ENCODE measurements at regions not wholly inside any gene's neighbourhood (a gene's known extent, or its start where the extent isn't known, plus 50 kb on each side); places are given as distances from the start of the nearest gene placed in this dataset.

DNA sequence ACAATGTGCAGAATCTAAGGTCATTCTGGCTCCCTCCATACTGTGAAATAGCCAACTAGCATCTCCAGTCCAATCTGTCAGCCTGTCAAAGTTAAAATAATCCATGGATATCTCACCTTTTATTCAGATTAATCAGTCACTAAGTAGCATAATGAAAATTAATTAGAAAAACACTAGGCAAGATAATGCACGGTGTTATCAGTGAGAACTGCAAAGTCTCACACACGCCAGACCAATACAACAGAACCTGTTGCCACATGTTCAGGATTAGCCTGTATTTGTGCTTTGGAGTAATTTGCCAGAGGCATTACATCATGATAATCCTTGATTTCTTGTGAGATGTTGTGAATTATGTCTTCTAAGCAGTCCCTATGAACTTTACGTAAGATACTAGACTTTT, 820.4 kb upstream of the ALCAM start:
- TF ChIP-seq ZC3H11A (IDR thresholded peaks at IDR 0.05) (no peak), RARB (CRISPR knock-in tag; IDR thresholded peaks at IDR 0.05) (no peak), RAD21 (conservative IDR thresholded peaks at IDR 0.05 in 1 of 2, IDR thresholded peaks at IDR 0.05 in 1 of 2) (no peak), POLR2A (IDR thresholded peaks at IDR 0.05; ENCODE audit: low read length) (no peak), CHD4 (IDR thresholded peaks at IDR 0.05; ENCODE audit: borderline replicate concordance) (no peak), RCOR1 (IDR thresholded peaks at IDR 0.05; ENCODE audit: low read depth, low read length) (no peak), RFX5 (IDR thresholded peaks at IDR 0.05) (no peak)
- TF ChIP-seq, protein P1, sequence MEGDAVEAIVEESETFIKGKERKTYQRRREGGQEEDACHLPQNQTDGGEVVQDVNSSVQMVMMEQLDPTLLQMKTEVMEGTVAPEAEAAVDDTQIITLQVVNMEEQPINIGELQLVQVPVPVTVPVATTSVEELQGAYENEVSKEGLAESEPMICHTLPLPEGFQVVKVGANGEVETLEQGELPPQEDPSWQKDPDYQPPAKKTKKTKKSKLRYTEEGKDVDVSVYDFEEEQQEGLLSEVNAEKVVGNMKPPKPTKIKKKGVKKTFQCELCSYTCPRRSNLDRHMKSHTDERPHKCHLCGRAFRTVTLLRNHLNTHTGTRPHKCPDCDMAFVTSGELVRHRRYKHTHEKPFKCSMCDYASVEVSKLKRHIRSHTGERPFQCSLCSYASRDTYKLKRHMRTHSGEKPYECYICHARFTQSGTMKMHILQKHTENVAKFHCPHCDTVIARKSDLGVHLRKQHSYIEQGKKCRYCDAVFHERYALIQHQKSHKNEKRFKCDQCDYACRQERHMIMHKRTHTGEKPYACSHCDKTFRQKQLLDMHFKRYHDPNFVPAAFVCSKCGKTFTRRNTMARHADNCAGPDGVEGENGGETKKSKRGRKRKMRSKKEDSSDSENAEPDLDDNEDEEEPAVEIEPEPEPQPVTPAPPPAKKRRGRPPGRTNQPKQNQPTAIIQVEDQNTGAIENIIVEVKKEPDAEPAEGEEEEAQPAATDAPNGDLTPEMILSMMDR (IDR thresholded peaks at IDR 0.05), result no peak
- TF ChIP-seq, protein P2, sequence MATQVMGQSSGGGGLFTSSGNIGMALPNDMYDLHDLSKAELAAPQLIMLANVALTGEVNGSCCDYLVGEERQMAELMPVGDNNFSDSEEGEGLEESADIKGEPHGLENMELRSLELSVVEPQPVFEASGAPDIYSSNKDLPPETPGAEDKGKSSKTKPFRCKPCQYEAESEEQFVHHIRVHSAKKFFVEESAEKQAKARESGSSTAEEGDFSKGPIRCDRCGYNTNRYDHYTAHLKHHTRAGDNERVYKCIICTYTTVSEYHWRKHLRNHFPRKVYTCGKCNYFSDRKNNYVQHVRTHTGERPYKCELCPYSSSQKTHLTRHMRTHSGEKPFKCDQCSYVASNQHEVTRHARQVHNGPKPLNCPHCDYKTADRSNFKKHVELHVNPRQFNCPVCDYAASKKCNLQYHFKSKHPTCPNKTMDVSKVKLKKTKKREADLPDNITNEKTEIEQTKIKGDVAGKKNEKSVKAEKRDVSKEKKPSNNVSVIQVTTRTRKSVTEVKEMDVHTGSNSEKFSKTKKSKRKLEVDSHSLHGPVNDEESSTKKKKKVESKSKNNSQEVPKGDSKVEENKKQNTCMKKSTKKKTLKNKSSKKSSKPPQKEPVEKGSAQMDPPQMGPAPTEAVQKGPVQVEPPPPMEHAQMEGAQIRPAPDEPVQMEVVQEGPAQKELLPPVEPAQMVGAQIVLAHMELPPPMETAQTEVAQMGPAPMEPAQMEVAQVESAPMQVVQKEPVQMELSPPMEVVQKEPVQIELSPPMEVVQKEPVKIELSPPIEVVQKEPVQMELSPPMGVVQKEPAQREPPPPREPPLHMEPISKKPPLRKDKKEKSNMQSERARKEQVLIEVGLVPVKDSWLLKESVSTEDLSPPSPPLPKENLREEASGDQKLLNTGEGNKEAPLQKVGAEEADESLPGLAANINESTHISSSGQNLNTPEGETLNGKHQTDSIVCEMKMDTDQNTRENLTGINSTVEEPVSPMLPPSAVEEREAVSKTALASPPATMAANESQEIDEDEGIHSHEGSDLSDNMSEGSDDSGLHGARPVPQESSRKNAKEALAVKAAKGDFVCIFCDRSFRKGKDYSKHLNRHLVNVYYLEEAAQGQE (IDR thresholded peaks at IDR 0.05), result no peak

Data from A549 (cell line).